H1 (cell line): ENCODE measurements at regions not wholly inside any gene's neighbourhood (a gene's known extent, or its start where the extent isn't known, plus 50 kb on each side); places are given as distances from the start of the nearest gene placed in this dataset.
"Not testable (repeated sequence)": the region's sequence is repeated elsewhere in the genome, so short reads cannot be mapped to it uniquely, and the experiment has no call there.

Experiments
- CTCF ChIA-PET: fragments of 300-600 bp; sonication (Branson Sonifier 250); formaldehyde crosslinking; loops from one replicate; lab custom pipeline; 2021; ENCODE audit not compliant: partially characterized antibody; lab: Charles Lee
- POLR2A ChIA-PET: fragments of 300-600 bp; sonication (Branson Sonifier 250); formaldehyde crosslinking; loops from one replicate; lab custom pipeline; 2021; ENCODE audit warnings: inconsistent platforms; ENCODE audit not compliant: partially characterized antibody; lab: Charles Lee
- DNase-seq, 2 experiments: peaks; one replicate each; pipeline versions ENCODE4 v3.0.0 to v3.0.0-alpha.2; 2010 to 2022; ENCODE audit warnings: low spot score in 2 of 2, low read depth in 1 of 2, mixed read lengths in 1 of 2
- FAIRE-seq: peaks from 2 replicates; lab custom pipeline; 2011; peaks lifted over from hg19 to GRCh38; lab: Jason Lieb, UNC
- H2AFZ ChIP-seq: 2 replicates; pipeline ENCODE4 v1.8.1; 2012; ENCODE audit warnings: low read length, inconsistent platforms
- H2AK5ac ChIP-seq: 2 replicates; pipeline ENCODE4 v1.6.1; 2013; ENCODE audit warnings: low read depth, low read length
- H2BK120ac ChIP-seq: replicated peaks from 2 replicates; pipeline ENCODE3; 2013; ENCODE audit warnings: low read depth, low read length, inconsistent platforms
- H2BK12ac ChIP-seq: 2 replicates; pipeline ENCODE4 v1.6.1; 2013; ENCODE audit warnings: low read depth, low read length
- H2BK15ac ChIP-seq: 2 replicates; pipeline ENCODE4 v1.6.1; 2013; ENCODE audit warnings: low read length
- H2BK20ac ChIP-seq: 2 replicates; pipeline ENCODE4 v1.6.1; 2013; ENCODE audit warnings: low read length
- H2BK5ac ChIP-seq: 2 replicates; pipeline ENCODE4 v1.6.1; 2013; ENCODE audit warnings: low read depth, low read length
- H3K14ac ChIP-seq: 2 replicates; pipeline ENCODE4 v1.6.1; 2013; ENCODE audit warnings: inconsistent platforms; ENCODE audit not compliant: insufficient read length
- H3K18ac ChIP-seq: 2 replicates; pipeline ENCODE4 v1.6.1; 2013; ENCODE audit warnings: low read length; ENCODE audit errors: extremely low read depth
- H3K23ac ChIP-seq: 2 replicates; pipeline ENCODE4 v1.6.1; 2013; ENCODE audit warnings: inconsistent platforms; ENCODE audit not compliant: insufficient read length
- H3K23me2 ChIP-seq: 2 replicates; pipeline ENCODE4 v1.6.1; 2013; ENCODE audit warnings: low read depth, low read length
- H3K27ac ChIP-seq: 2 replicates; pipeline ENCODE4 v1.6.1; 2011; ENCODE audit warnings: low read depth, low read length, inconsistent platforms
- H3K27me3 ChIP-seq, 4 experiments: replicated peaks in 1 of 4; 1 replicate in 1 of 4; 2 replicates in 3 of 4; pipeline versions ENCODE4 v1.6.1 to v1.8.1; 2011 to 2013; ENCODE audit warnings: low read length in 3 of 4, mild to moderate bottlenecking in 3 of 4, inconsistent platforms in 2 of 4, mixed read lengths in 2 of 4, moderate library complexity in 1 of 4; ENCODE audit not compliant: control insufficient read depth in 3 of 4, insufficient read depth in 3 of 4; ENCODE audit errors: extremely low read depth in 1 of 4
- H3K36me3 ChIP-seq, 4 experiments: 2 replicates each; pipeline versions ENCODE4 v1.6.1 to v1.8.1; 2011 to 2013; ENCODE audit warnings: mild to moderate bottlenecking in 4 of 4, low read length in 3 of 4, moderate library complexity in 2 of 4, control low read depth in 1 of 4, inconsistent platforms in 1 of 4; ENCODE audit not compliant: insufficient read depth in 4 of 4, control insufficient read depth in 2 of 4
- H3K4ac ChIP-seq: replicated peaks from 2 replicates; pipeline ENCODE3; 2013; ENCODE audit warnings: low read length, low read depth, mixed read lengths, inconsistent platforms; ENCODE audit not compliant: insufficient read length
- H3K4me1 ChIP-seq, 4 experiments: replicated peaks in 1 of 4; 1 replicate in 1 of 4; 2 replicates in 3 of 4; pipeline versions ENCODE4 v1.6.1 to v1.8.1; 2011 to 2013; ENCODE audit warnings: low read length in 3 of 4, inconsistent platforms in 2 of 4, mixed read lengths in 1 of 4; ENCODE audit not compliant: insufficient read depth in 4 of 4, control insufficient read depth in 3 of 4
- H3K4me2 ChIP-seq, 2 experiments: 2 replicates each; pipeline versions ENCODE4 v1.6.1 to v1.8.1; 2011 to 2013; ENCODE audit warnings: low read depth in 2 of 2, low read length in 2 of 2, control low read depth in 1 of 2, inconsistent platforms in 1 of 2, mild to moderate bottlenecking in 1 of 2; ENCODE audit not compliant: insufficient read depth in 1 of 2
- H3K4me3 ChIP-seq, 4 experiments: fragments of 200-600, 300-600 bp in 1 of 4; sonication (generic), shearing (Covaris generic), sonication (Bioruptor Twin) in 1 of 4; 2 replicates each; pipeline versions ENCODE4 v1.5.1 to v1.8.1; 2011 to 2016; ENCODE audit warnings: low read length in 4 of 4, low read depth in 3 of 4, control low read depth in 2 of 4, inconsistent platforms in 2 of 4, mild to moderate bottlenecking in 2 of 4, mixed read lengths in 1 of 4, moderate library complexity in 1 of 4; ENCODE audit not compliant: insufficient read depth in 2 of 4; ENCODE audit errors: extremely low read depth in 1 of 4
- H3K56ac ChIP-seq: replicated peaks from 2 replicates; pipeline ENCODE3; 2013; ENCODE audit warnings: low read depth, mild to moderate bottlenecking, mixed read lengths, low read length, inconsistent platforms; ENCODE audit not compliant: insufficient read length
- H3K79me1 ChIP-seq: 2 replicates; pipeline ENCODE4 v1.6.1; 2013; ENCODE audit warnings: low read depth, low read length, control low read depth
- H3K79me2 ChIP-seq, 2 experiments: 2 replicates each; pipeline versions ENCODE4 v1.6.1 to v1.8.1; 2012 to 2013; ENCODE audit warnings: low read length in 2 of 2, mild to moderate bottlenecking in 2 of 2, inconsistent platforms in 1 of 2; ENCODE audit not compliant: insufficient read depth in 2 of 2, control insufficient read depth in 1 of 2
- H3K9ac ChIP-seq, 4 experiments: replicated peaks in 1 of 4; 1 replicate in 1 of 4; 2 replicates in 3 of 4; pipeline versions ENCODE4 v1.6.1 to v1.8.1; 2011 to 2013; ENCODE audit warnings: low read depth in 3 of 4, low read length in 3 of 4, control low read depth in 2 of 4, mild to moderate bottlenecking in 2 of 4, moderate library complexity in 2 of 4, inconsistent platforms in 1 of 4; ENCODE audit errors: extremely low read depth in 1 of 4
- H3K9me3 ChIP-seq, 2 experiments: 2 replicates each; pipeline versions ENCODE4 v1.6.1 to v1.8.1; 2012 to 2013; ENCODE audit warnings: mild to moderate bottlenecking in 2 of 2, moderate library complexity in 2 of 2, control low read depth in 1 of 2, inconsistent platforms in 1 of 2, low read depth in 1 of 2, low read length in 1 of 2, mixed read lengths in 1 of 2; ENCODE audit not compliant: insufficient read depth in 2 of 2
- H4K20me1 ChIP-seq, 2 experiments: replicated peaks in 1 of 2; 2 replicates each; pipeline versions ENCODE3 to v1.8.1; 2011 to 2013; ENCODE audit warnings: inconsistent platforms in 2 of 2, low read length in 2 of 2, mild to moderate bottlenecking in 1 of 2; ENCODE audit not compliant: insufficient read depth in 2 of 2, control insufficient read depth in 1 of 2
- H4K5ac ChIP-seq: 2 replicates; pipeline ENCODE4 v1.6.1; 2013; ENCODE audit warnings: low read length, low read depth, mixed read lengths, inconsistent platforms; ENCODE audit not compliant: insufficient read length
- H4K8ac ChIP-seq: 2 replicates; pipeline ENCODE4 v1.8.0; 2013; ENCODE audit warnings: mild to moderate bottlenecking, moderate library complexity, low read length, inconsistent platforms; ENCODE audit not compliant: insufficient read depth; ENCODE audit errors: extremely low read depth
- H4K91ac ChIP-seq: replicated peaks from 2 replicates; pipeline ENCODE3; 2013; ENCODE audit warnings: low read length, mixed read lengths, inconsistent platforms; ENCODE audit not compliant: insufficient read length
- WGBS, 2 experiments: shearing (Covaris generic) in 1 of 2; methylation state at CpG; one replicate each; pipeline versions ENCODE4 v1.1.6 to v1.1.7; 2013 to 2015; ENCODE audit warnings: low lambda C conversion rate in 2 of 2, mixed read lengths in 2 of 2, inconsistent platforms in 1 of 2, low coverage in 1 of 2, missing lambda C conversion rate in 1 of 2; ENCODE audit not compliant: insufficient replicate concordance in 2 of 2, insufficient coverage in 1 of 2, insufficient read length in 1 of 2; ENCODE audit errors: extremely low coverage in 1 of 2, missing lambda C conversion rate in 1 of 2; 5-methylcytosine and 5-hydroxymethylcytosine counted together

DNA sequence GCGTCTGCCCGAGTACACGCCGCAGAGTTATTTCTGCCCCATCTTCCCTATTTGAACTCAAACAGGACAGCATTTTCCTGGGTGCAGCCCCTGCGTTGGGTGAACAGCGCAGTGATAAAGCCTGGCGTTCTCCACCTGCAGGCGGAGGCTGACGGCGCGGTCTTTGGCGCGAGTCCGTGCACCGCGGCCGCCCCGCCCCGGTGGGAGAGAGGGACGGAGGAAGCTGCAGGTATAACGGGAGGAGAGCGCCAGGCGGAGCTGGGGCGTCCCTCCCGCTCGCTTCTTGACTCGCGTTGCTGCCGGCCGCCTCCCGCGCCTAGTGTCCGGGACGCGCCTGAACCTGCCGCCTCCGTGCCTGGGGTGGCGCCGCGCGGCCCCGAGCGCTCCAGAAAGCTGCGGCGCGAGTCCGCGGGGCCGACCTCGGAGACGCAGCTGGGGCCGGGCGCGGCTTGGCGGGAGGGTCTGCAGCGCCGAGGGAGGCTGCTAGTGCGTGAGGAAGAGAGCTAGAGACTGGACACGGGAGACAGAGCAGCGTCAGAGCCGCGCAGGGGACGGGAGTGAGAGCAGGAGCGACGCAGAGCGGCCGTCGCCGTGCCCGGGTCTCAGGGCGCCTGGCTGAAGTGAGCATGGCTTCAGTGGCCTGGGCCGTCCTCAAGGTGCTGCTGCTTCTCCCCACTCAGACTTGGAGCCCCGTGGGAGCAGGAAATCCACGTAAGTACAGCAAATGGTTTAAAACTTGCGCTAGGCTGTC lies 140.7 kb downstream of the SPATA31A7 start:
- not testable (repeated sequence) for FAIRE-seq, H3K79me2 ChIP-seq
- 2% methylated on average over 8 of the region's 75 CpGs; no CpG with 5 or more reads in 1 of the 2 experiments for WGBS, 2 experiments

DNA sequence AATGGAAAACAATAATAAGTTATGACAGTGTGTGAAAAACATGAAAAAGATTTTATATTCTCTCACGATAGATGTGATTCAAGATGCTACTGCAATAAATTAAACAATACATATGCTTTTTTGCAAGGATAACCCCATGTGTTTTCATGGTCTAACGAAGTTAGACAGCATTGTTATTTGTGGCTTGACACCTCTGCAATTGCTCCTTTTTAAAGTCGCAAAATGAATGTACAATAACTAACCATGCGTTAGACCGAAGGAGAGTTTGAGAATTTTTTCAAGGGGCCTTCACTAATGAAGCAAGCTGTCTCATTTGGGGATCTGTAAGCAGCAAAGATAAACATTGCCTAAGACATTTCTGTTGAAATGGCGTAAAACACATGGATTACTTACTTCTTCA lies 167.1 kb downstream of the SPATA31A7 start:
- H4K5ac ChIP-seq, H2BK120ac ChIP-seq, H2BK12ac ChIP-seq, FAIRE-seq, H3K23me2 ChIP-seq, H2AFZ ChIP-seq, H2BK5ac ChIP-seq, H3K9me3 ChIP-seq, H3K27ac ChIP-seq, H3K79me1 ChIP-seq, H3K9ac ChIP-seq, CTCF ChIA-PET, H3K4ac ChIP-seq, H3K56ac ChIP-seq, DNase-seq, H3K4me1 ChIP-seq, H3K14ac ChIP-seq, H3K23ac ChIP-seq, H3K79me2 ChIP-seq, H4K8ac ChIP-seq, POLR2A ChIA-PET, H3K4me2 ChIP-seq, H4K20me1 ChIP-seq, H2BK15ac ChIP-seq, H3K27me3 ChIP-seq, H3K4me3 ChIP-seq, H3K36me3 ChIP-seq, H4K91ac ChIP-seq, H2AK5ac ChIP-seq, H3K18ac ChIP-seq, H2BK20ac ChIP-seq: not testable (repeated sequence)
- 90% methylated on average over 2 of the region's 6 CpGs; no CpG with 5 or more reads in 1 of the 2 experiments for whole genome bisulfite sequencing, 2 experiments

More for the DNA sequence above, 140.7 kb downstream of the SPATA31A7 start:
- H2AFZ ChIP-seq, H3K18ac ChIP-seq, POLR2A ChIA-PET, H2BK5ac ChIP-seq, H4K5ac ChIP-seq, H2BK20ac ChIP-seq, H3K14ac ChIP-seq, H4K8ac ChIP-seq, H2BK120ac ChIP-seq, H4K91ac ChIP-seq, H3K4me2 ChIP-seq, H3K27ac ChIP-seq, CTCF ChIA-PET, H3K9me3 ChIP-seq, H3K27me3 ChIP-seq, H3K56ac ChIP-seq, H3K36me3 ChIP-seq, H2BK15ac ChIP-seq, H2BK12ac ChIP-seq, H3K4me1 ChIP-seq, H3K79me1 ChIP-seq, H3K23me2 ChIP-seq, H3K4ac ChIP-seq, H3K23ac ChIP-seq, H2AK5ac ChIP-seq, H4K20me1 ChIP-seq: not testable (repeated sequence)
- peak in 1 of 2 experiments; percentile 51 for DNase-seq
- Histone ChIP-seq H3K4me3 (peak overlapping the region in 3 of 4 experiments; percentile 26 to 43 (median 43); a peak in 5 of 8 replicates), H3K9ac (peak overlapping the region in 1 of 4 experiments; percentile 37; a peak in 1 of 7 replicates)
